ENCODE measurements at regions not wholly inside any gene's neighbourhood (a gene's known extent, or its start where the extent isn't known, plus 50 kb on each side); places are given as distances from the start of the nearest gene placed in this dataset.

- TF ChIP-seq REXO4 (CRISPR knock-in tag; IDR thresholded peaks at IDR 0.05; ENCODE audit: borderline replicate concordance) (no peak), BRF2 (CRISPR knock-in tag; IDR thresholded peaks at IDR 0.05) (no peak), TRAFD1 (CRISPR knock-in tag; IDR thresholded peaks at IDR 0.05; ENCODE audit: borderline replicate concordance) (no peak), ZNF557 (CRISPR knock-in tag; IDR thresholded peaks at IDR 0.05) (no peak), SMYD3 (CRISPR knock-in tag; IDR thresholded peaks at IDR 0.05) (no peak), FOXK2 (IDR thresholded peaks at IDR 0.05) (no peak), TCF7L2 (IDR thresholded peaks at IDR 0.05; ENCODE audit: low read depth, low read length) (no peak), SOX6 (IDR thresholded peaks at IDR 0.05) (no peak), SOX6 (CRISPR knock-in tag; IDR thresholded peaks at IDR 0.05) (peak; percentile 63), PATZ1 (CRISPR knock-in tag; IDR thresholded peaks at IDR 0.05) (0 out of 2 replicates have a peak, but pooled peaks have one; percentile 10), SP4 (CRISPR knock-in tag; IDR thresholded peaks at IDR 0.05) (no peak), ZBTB8A (CRISPR knock-in tag; IDR thresholded peaks at IDR 0.05; ENCODE audit: borderline replicate concordance, low read depth) (no peak), CTCF (CRISPR knock-in tag; IDR thresholded peaks at IDR 0.05) (no peak), SOX5 (CRISPR knock-in tag; IDR thresholded peaks at IDR 0.05; ENCODE audit: borderline replicate concordance) (peak; percentile 80; the same call in 1 of the 2 replicates), ZNF558 (CRISPR knock-in tag; IDR thresholded peaks at IDR 0.05; ENCODE audit: borderline replicate concordance) (no peak), TOPORS (CRISPR knock-in tag; IDR thresholded peaks at IDR 0.05) (no peak), ZNF646 (CRISPR knock-in tag; IDR thresholded peaks at IDR 0.05) (no peak), MAF1 (CRISPR knock-in tag; IDR thresholded peaks at IDR 0.05; ENCODE audit: borderline replicate concordance) (no peak), ZNF367 (CRISPR knock-in tag; IDR thresholded peaks at IDR 0.05; ENCODE audit: borderline replicate concordance) (no peak)
These were observed 183.9 kb upstream of the SOX5 start (continued) for GRCh38 chr12:24133384-24133783.

Data from HepG2 (cell line).